ENCODE measurements at regions not wholly inside any gene's neighbourhood (a gene's known extent, or its start where the extent isn't known, plus 50 kb on each side); places are given as distances from the start of the nearest gene placed in this dataset.

DNA sequence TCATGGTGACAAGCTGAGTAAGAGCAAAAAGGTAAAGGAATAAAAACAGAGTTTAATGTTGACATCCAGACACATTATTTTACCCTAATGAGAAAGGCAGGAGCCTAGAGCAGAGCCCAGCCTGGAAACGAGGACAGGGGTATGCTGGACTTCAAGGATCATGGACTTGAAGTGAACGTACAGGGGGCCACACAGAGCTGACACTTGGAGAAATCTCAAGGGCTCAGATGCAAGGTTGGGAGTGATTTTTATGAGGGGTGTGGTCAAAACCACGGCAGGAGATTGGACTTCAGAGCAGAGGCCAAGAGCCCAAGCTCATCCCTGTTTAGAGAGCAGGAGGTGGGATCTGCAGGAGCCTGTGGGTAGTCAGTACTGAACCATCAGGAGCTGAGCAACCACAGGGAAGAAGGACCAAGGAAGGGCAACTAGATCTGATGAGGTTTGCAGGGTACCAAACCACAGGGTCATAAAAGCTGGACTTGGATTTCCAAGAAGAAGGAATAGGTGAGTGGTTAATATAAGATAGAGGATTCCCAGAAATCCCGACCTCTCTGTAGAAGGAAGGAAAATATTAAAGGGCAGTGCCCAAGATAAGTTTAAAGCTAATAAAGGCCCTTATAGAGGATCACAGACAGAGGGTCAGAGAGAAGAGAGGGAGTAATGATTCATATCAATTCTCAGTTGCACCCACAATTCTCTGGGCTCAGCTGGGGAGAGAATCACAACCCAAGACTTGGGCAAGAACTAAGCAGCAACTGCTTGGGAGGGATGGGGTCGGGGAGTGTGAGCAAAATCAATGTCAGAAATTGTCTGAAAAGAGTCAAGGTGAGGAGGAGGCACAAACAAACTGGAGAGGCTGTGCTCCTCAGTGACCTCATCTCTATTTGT is 331.7 kb downstream of the SOX9 start:
- no peak overlapping the region for H3K4me3 Mint-ChIP-seq
- H3K9me3 Mint-ChIP-seq: no peaks in the 10 kb centered on the region
- ATAC-seq (no peak), DNase-seq (no peak)
- Histone ChIP-seq H3K4me3 (ENCODE audit: low read length) (no peak overlapping the region), H3K9me3 (ENCODE audit: control insufficient read depth, insufficient read depth, low read length) (no peaks in the 10 kb centered on the region), H3K27ac (ENCODE audit: low read length) (no peak overlapping the region), H3K27me3 (ENCODE audit: control insufficient read depth, insufficient read depth, low read length) (no peaks in the 10 kb centered on the region), H3K36me3 (ENCODE audit: control insufficient read depth, insufficient read depth, low read length) (no peaks in the 10 kb centered on the region), H3K4me1 (ENCODE audit: control insufficient read depth, insufficient read depth, low read length) (no peaks in the 10 kb centered on the region)
- 67% methylated on average over 5 of the region's 5 CpGs for WGBS (ENCODE audit: insufficient coverage)
- peaks cover 0 to 3% of the 10 kb centered on the region in 2 donors for H3K27me3 Mint-ChIP-seq (ENCODE audit: low read depth in 2 of 2)
- H3K36me3 Mint-ChIP-seq: no peaks in the 10 kb centered on the region
- no peaks in the 10 kb centered on the region for H3K4me1 Mint-ChIP-seq
- no peak overlapping the region for H3K27ac Mint-ChIP-seq
- TF ChIP-seq, protein P1, sequence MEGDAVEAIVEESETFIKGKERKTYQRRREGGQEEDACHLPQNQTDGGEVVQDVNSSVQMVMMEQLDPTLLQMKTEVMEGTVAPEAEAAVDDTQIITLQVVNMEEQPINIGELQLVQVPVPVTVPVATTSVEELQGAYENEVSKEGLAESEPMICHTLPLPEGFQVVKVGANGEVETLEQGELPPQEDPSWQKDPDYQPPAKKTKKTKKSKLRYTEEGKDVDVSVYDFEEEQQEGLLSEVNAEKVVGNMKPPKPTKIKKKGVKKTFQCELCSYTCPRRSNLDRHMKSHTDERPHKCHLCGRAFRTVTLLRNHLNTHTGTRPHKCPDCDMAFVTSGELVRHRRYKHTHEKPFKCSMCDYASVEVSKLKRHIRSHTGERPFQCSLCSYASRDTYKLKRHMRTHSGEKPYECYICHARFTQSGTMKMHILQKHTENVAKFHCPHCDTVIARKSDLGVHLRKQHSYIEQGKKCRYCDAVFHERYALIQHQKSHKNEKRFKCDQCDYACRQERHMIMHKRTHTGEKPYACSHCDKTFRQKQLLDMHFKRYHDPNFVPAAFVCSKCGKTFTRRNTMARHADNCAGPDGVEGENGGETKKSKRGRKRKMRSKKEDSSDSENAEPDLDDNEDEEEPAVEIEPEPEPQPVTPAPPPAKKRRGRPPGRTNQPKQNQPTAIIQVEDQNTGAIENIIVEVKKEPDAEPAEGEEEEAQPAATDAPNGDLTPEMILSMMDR (IDR thresholded peaks at IDR 0.05): no peak
- intact Hi-C loops (cut with micrococcal nuclease): no loop called here

DNA sequence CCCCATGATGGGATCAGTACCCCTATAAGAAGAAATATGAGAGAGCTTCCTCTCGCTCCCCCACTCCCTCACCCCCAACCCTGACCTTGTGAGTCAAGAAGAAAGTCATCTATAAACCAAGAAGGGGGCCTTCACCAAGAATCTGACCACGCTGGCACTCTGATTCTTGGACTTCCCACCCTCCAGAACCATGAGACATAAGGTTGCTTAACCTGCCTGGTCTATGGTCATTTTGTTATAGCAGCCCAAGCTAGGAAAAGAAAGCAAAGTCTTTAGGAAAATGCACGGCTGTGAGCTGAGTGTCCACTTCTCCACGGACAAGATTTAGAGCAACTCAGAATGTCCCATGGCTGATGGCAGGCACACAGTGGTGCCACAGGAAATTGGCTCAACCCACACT is 333.5 kb downstream of the SOX9 start:
- 74% methylated on average over 4 of the region's 4 CpGs for WGBS (ENCODE audit: insufficient coverage)
- no peaks in the 10 kb centered on the region for H3K4me1 ChIP-seq (ENCODE audit: control insufficient read depth, insufficient read depth, low read length)
- H3K9me3 ChIP-seq (ENCODE audit: control insufficient read depth, insufficient read depth, low read length): no peaks in the 10 kb centered on the region
- Mint-ChIP-seq H3K27ac (no peak overlapping the region), H3K9me3 (no peaks in the 10 kb centered on the region), H3K36me3 (no peaks in the 10 kb centered on the region), H3K4me3 (no peak overlapping the region), H3K4me1 (no peaks in the 10 kb centered on the region), H3K27me3 (ENCODE audit: low read depth in 2 of 2) (peaks cover 0 to 3% of the 10 kb centered on the region in 2 donors)
- TF ChIP-seq, protein P1 (IDR thresholded peaks at IDR 0.05): no peak
- no peak for ATAC-seq
- H3K27ac ChIP-seq (ENCODE audit: low read length): no peak overlapping the region
- H3K4me3 ChIP-seq (ENCODE audit: low read length): no peak overlapping the region
- DNase-seq: no peak
- no peaks in the 10 kb centered on the region for H3K27me3 ChIP-seq (ENCODE audit: control insufficient read depth, insufficient read depth, low read length)
- no peaks in the 10 kb centered on the region for H3K36me3 ChIP-seq (ENCODE audit: control insufficient read depth, insufficient read depth, low read length)
- intact Hi-C loops (cut with micrococcal nuclease): no loop called here

DNA sequence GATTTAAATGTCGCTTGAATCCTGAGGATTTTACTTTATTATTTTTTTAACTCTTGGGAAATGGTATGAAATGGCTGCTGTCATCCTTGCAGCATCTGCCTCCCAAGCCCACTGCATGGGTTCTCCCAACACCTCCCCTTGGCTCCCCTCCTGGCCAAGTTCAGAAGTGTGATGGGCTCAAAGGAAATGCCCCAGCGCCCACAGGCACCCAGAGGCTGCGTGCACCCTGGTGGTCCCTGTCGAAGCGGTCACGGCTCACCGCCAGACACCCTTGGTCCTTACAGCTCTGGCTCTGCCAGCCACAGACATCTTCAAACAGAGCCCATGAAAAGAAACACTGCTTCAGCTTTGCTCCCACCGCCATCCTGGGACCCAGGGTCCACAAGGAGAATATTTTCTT is 334.7 kb downstream of the SOX9 start:
- Histone ChIP-seq H3K4me1 (ENCODE audit: control insufficient read depth, insufficient read depth, low read length) (no peaks in the 10 kb centered on the region), H3K9me3 (ENCODE audit: control insufficient read depth, insufficient read depth, low read length) (no peaks in the 10 kb centered on the region), H3K4me3 (ENCODE audit: low read length) (no peak overlapping the region), H3K27me3 (ENCODE audit: control insufficient read depth, insufficient read depth, low read length) (no peaks in the 10 kb centered on the region), H3K36me3 (ENCODE audit: control insufficient read depth, insufficient read depth, low read length) (no peaks in the 10 kb centered on the region), H3K27ac (ENCODE audit: low read length) (no peak overlapping the region)
- no peaks in the 10 kb centered on the region for H3K4me1 Mint-ChIP-seq
- TF ChIP-seq, protein P1 (IDR thresholded peaks at IDR 0.05): no peak
- H3K4me3 Mint-ChIP-seq: no peak overlapping the region
- no peaks in the 10 kb centered on the region for H3K36me3 Mint-ChIP-seq
- intact Hi-C loops (cut with micrococcal nuclease): no loop called here
- WGBS (ENCODE audit: insufficient coverage): 92% methylated on average over 8 of the region's 8 CpGs
- no peak for DNase-seq
- no peaks in the 10 kb centered on the region for H3K9me3 Mint-ChIP-seq
- no peak overlapping the region for H3K27ac Mint-ChIP-seq
- no peak for ATAC-seq
- H3K27me3 Mint-ChIP-seq (ENCODE audit: low read depth in 2 of 2): peaks cover 0 to 1% of the 10 kb centered on the region in 2 donors

DNA sequence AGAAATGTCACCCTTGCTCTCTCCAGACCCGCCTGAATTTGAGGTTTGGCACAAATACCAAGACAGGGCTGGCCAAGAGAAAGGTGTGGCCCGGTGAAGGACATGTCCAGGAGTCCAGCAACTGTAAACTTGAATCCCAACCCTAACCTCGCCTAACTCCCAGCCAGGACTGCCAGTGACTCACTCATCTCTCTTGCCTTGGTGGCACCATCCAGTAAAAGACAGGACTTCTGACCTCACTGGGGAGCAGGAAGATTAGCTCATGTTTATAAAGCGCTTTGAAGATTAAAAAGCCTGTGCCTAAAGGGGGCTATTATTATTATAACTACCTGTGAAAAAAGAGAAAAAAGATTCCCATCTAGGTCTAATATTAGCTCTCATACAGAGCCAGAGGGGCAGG is 335.3 kb downstream of the SOX9 start:
- Mint-ChIP-seq H3K9me3 (no peaks in the 10 kb centered on the region), H3K27me3 (ENCODE audit: low read depth in 2 of 2) (no peaks in the 10 kb centered on the region), H3K36me3 (no peaks in the 10 kb centered on the region), H3K4me3 (no peak overlapping the region), H3K27ac (no peak overlapping the region), H3K4me1 (no peaks in the 10 kb centered on the region)
- Histone ChIP-seq H3K27me3 (ENCODE audit: control insufficient read depth, insufficient read depth, low read length) (no peaks in the 10 kb centered on the region), H3K4me3 (ENCODE audit: low read length) (no peak overlapping the region), H3K4me1 (ENCODE audit: control insufficient read depth, insufficient read depth, low read length) (no peaks in the 10 kb centered on the region), H3K36me3 (ENCODE audit: control insufficient read depth, insufficient read depth, low read length) (no peaks in the 10 kb centered on the region), H3K27ac (ENCODE audit: low read length) (no peak overlapping the region), H3K9me3 (ENCODE audit: control insufficient read depth, insufficient read depth, low read length) (no peaks in the 10 kb centered on the region)
- WGBS (ENCODE audit: insufficient coverage): 70% methylated on average over 3 of the region's 4 CpGs
- ATAC-seq: no peak
- TF ChIP-seq, protein P1 (IDR thresholded peaks at IDR 0.05): no peak
- intact Hi-C loops (cut with micrococcal nuclease): no loop called here
- no peak for DNase-seq

All from natural killer cell (primary cell).